LNCaP clone FGC (cell line): ENCODE measurements at regions not wholly inside any gene's neighbourhood (a gene's known extent, or its start where the extent isn't known, plus 50 kb on each side); places are given as distances from the start of the nearest gene placed in this dataset.

Experiments
- DNase-seq: peaks from one replicate; pipeline ENCODE4 v3.0.0-alpha.2; 2011; ENCODE audit warnings: low read depth
- H3K4me3 ChIP-seq: 2 replicates; pipeline ENCODE4 v1.5.1; 2011; ENCODE audit warnings: mild to moderate bottlenecking, low read depth, low read length, control low read depth
- TF ChIP-seq, protein P1 (sequence below): IDR thresholded peaks from 2 replicates; pipeline ENCODE4 v1.5.1; 2012; ENCODE audit warnings: mild to moderate bottlenecking; ENCODE audit not compliant: control insufficient read depth, insufficient read depth; ENCODE audit errors: extremely low read depth

DNA sequence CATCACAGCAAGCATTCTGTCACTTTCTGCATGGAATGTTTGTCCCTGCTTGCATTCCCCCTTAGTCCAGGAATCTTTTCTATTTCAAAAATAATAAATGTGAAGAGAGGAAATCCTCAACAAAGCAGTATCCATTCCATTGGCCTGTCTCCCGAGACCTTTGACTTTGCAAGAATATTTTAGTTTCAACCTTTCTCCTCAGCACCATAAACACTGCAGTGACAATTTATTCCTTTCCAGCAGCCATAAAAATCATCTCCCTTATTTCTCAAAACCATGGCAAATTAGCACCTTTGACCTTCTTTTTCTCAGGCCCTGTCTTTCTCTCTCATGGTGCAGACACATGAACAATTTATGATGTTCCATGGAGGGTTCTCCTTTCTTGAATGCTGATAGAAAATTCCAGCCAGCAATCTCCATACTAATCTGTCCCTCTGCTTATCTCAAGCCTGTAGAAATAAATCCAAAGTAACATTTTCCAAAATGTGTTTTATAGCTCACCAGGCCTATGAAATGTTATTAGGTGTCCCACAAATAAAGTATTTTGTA is 352.1 kb upstream of the CCL2 start:
- H3K4me3 ChIP-seq, result no peak overlapping the region
- no peak for DNase-seq
- TF ChIP-seq, protein P1, sequence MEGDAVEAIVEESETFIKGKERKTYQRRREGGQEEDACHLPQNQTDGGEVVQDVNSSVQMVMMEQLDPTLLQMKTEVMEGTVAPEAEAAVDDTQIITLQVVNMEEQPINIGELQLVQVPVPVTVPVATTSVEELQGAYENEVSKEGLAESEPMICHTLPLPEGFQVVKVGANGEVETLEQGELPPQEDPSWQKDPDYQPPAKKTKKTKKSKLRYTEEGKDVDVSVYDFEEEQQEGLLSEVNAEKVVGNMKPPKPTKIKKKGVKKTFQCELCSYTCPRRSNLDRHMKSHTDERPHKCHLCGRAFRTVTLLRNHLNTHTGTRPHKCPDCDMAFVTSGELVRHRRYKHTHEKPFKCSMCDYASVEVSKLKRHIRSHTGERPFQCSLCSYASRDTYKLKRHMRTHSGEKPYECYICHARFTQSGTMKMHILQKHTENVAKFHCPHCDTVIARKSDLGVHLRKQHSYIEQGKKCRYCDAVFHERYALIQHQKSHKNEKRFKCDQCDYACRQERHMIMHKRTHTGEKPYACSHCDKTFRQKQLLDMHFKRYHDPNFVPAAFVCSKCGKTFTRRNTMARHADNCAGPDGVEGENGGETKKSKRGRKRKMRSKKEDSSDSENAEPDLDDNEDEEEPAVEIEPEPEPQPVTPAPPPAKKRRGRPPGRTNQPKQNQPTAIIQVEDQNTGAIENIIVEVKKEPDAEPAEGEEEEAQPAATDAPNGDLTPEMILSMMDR, result no peak

GRCh38 chr17:33904476-33904875 is 350.6 kb upstream of the CCL2 start:
- no peak for DNase-seq
- TF ChIP-seq, protein P1, result no peak
- no peak overlapping the region for H3K4me3 ChIP-seq

DNA sequence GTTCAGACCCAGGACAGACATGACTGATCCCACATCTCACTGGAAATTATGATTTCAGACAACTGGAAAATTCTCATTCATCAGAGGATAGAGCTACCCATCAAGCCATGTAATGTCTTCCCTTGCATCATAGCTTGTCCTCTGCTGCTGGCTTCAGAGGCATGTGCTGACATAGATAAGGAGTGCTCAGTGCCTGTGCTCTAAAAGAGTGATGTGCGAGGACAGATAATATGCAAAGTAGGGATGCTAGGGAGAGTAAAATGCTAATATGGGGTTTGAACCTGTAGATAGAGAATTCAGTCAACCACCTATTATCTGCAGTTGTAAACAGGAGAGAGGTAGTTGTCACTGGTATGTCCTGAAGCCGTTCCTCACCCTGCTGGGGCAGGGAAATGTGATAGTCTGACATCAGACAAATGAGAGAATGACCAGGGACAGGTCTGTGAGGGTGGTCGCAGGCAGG is 349.7 kb upstream of the CCL2 start:
- TF ChIP-seq, protein P1, result no peak
- no peak overlapping the region for H3K4me3 ChIP-seq
- DNase-seq, result no peak

DNA sequence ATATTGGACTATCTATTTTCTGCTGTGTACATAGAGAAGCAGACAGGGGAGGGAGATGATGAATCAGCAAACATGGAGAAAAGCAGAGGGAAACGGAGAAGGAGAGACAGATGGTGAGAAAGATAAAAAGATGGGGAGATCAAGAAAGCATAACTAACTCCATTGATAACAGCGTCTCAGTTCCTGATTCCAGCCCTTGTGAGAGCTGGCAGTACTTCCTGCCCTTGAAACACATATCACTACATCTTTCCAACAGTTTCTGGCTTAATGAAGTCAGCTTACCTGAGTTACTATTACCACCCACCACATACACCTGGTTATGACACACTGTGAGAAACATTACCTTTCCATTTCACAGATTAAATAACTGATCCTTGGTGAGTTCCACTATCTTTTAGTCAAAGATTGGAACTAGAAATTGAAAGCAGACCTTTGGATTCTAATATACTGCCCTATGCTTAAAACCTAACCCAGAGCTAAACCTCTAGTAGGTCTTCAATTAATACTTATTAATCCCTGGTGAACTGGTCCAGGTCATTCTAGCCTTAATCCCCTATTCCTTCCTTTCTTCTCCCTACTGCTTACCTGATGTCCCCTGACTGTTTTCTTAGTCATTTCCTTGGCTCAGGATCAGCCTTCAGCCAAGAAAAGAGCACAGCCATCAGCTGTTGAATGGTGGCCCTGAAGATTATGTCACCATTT is 346.6 kb upstream of the CCL2 start:
- TF ChIP-seq, protein P1, result no peak
- no peak for DNase-seq

DNA sequence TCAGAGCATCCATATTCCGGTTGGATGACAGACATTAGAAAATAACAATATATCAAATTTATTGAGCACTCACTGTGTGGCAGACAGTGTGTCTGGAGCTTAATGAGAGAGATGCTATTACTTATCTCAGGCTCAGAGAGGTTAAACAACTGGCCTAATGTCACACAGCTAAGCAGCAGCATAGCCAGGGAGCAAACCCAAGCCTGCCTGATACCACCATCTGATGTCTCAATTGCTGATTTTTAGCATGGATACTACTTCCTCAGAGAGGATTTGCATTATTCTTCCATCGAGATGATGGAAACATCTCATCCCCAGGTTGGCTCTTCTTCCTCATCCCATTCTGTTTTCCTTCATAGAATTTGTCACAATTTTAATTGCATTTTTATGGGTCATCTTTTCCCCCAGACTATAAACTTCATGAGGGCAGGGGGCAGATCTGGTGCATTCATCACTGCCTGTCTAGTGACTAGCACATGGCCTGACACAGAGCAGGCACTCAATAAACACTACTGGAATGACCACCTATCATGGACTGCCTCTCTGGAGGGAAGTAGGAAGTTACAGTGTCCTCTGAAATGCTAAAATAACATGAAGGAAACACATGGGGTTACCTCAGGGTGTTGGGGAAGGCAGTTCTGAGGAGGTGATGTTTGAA is 344.8 kb upstream of the CCL2 start:
- DNase-seq, result no peak
- no peak overlapping the region for H3K4me3 ChIP-seq
- TF ChIP-seq, protein P1, result no peak

More for the DNA sequence above, 346.6 kb upstream of the CCL2 start:
- H3K4me3 ChIP-seq, result no peak overlapping the region

GRCh38 chr17:33914125-33914524 is 341.0 kb upstream of the CCL2 start:
- H3K4me3 ChIP-seq, result no peak overlapping the region
- no peak for DNase-seq
- TF ChIP-seq, protein P1, result no peak
